Hematopoietic multipotent progenitor cell (in vitro differentiated cells): ENCODE measurements at regions not wholly inside any gene's neighbourhood (a gene's known extent, or its start where the extent isn't known, plus 50 kb on each side); places are given as distances from the start of the nearest gene placed in this dataset.
"Not testable (repeated sequence)": the region's sequence is repeated elsewhere in the genome, so short reads cannot be mapped to it uniquely, and the experiment has no call there.

Source experiments
- DNase-seq, 3 donors: peaks; one replicate each; pipeline ENCODE4 v3.0.0-alpha.2; 2011 to 2015; ENCODE audit warnings: low read depth in 2 of 3, low spot score in 2 of 3

DNA sequence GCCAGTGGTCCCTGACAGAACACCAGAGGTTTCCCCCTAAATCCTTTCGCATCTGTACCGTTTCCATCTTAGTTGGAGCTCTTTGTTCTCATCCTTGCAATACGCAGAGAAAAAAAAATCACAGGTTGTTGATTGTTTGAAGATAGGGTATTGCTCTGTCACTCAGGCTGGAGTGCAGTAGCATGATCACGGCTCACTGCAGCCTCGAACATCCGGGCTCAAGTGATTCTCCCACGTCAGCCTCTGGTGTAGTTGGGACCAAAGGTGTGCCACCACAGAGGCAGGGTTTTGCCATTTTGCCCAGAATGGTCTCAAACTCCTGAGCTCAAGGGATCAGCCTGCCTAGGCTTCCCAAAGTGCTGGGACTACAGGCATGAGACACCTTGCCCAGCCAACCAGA is 185.9 kb downstream of the FAM72C start:
- DNase-seq = not testable (repeated sequence)

DNA sequence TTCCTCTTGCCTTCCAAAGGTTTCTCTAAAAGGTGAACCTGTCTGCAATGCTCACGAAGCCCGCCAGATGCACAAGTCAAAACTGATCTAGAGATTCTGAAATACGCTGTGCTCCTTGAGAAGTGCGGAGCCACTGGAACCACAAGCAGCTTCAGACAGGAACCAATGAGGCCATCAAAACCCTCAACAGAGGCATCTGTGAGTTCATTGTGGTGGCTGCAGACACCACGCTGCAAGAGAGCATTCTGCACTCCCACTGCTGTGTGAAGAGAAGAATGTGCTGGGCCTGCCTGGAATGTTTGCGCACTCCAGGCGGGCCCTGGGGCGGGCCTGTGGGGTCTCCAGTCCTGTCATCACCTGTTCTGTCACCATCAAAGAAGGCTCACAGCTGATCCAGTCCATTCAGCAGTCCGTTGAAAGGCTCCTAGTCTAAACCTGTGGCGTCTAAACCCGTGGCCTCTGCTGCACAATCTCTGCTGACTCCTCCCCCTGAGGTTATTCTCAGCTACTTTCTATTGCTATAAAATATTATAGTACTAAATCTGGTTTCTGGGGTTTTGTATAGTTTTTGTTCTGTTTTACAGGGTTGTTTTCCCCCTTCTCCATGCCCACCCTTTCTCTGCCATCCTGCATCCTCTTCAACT is 187.4 kb downstream of the FAM72C start:
- not testable (repeated sequence) for DNase-seq

GRCh38 chr1:143778178-143778577 is 193.6 kb downstream of the FAM72C start:
- not testable (repeated sequence) for DNase-seq

DNA sequence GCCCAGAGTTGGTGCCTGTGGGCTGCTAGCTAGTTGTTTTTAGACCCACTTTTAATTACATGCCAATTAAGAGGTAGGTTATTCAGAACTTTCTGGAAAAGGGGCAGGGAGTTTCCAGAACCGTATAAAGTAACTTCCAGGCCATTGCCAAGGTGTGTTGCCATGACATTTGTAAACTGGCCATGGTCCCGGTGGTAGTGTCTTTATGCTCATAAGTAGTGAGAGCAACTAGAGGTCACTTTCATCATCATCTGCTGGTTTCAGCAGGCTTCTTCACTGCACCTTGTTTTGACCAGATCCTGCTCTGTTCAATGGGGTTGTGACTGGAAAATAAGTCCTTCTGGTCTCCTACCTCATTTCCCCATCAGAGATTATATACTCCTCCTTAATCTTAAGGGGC is 207.0 kb downstream of the FAM72C start:
- DNase-seq = not testable (repeated sequence)

- not testable (repeated sequence) for DNase-seq
Observed at GRCh38 chr1:143760366-143760765, 211.4 kb downstream of the FAM72C start.

- DNase-seq = not testable (repeated sequence)
Observed at GRCh38 chr1:143755961-143756360, 215.8 kb downstream of the FAM72C start.

- peak in 1 of 3 donors; percentile 52 for DNase-seq
Observed at GRCh38 chr1:143748906-143749305, 222.9 kb downstream of the FAM72C start.

GRCh38 chr1:143736562-143736961 is 235.2 kb downstream of the FAM72C start:
- DNase-seq = no peak

DNA sequence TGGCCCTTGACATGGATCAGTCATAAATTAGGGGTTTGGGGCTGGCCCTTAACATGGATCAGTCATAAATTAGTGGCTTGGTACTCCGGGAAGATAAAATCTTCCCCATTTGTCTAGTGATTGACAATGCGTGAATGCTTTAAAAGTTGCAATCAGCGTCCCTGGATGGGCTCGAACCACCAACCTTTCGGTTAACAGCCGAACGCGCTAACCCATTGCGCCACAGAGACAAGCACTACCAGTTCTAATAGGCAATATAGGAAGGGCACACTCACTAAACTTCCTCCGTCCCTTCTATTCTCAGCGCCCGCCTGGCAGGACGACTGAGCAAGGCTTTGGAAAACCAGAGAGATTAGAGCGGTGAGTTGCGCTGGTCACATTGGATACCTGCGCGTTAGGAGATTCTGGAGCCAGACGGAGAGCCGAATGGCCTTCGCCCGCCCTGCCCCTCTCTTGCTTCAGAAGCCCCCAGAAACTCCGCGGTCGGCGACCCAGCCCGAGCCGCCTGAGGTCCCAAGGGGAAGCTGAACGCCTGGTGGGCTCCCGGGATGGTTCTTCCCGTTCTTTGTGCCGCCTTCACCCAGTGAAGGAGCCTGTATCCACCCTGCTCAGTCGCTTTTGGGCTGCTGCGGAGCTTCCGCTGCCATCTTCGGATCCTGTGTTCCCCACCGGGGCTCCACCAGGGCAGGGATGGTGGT is 235.9 kb downstream of the FAM72C start:
- DNase-seq = no peak

DNA sequence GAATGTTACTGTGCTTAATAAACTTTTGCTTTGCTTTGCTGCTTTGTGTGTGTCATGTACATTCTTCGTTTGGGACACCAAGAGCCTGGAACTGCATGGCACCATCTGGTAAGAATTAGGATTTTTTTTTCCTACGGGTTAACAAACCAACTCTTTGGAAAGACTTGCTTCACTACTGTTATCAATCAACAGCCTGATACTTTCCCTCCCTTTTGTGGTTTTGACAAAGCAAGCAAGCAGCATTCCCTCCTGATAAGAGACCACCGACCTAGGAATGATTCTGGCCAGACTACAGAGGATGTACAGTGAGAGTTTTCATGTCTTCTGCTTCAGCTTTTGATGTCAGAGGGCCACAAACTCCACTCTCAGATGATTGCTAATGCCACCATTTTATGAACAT is 237.5 kb downstream of the FAM72C start:
- DNase-seq = not testable (repeated sequence)

DNA sequence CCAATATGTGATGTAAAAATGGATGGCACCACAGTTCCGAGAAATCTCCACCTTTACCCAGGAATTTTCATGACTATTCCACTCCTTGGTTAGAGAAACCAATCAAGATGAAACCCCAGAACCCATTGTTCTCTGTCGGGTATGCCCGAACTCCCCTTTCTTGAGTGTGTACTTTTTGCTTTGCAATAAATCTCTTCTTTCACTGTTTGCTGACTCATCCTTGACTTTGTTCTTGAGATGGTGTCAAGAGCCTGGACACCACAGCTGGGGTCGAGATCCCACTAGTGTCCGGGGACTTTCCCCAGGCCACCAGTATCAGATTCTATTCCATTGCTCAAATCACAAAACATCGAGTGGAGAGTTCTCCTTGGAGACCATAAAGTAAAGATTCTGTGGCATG is 240.9 kb downstream of the FAM72C start:
- not testable (repeated sequence) for DNase-seq

GRCh38 chr1:143729449-143730111 is 242.2 kb downstream of the FAM72C start:
- not testable (repeated sequence) for DNase-seq

GRCh38 chr1:143728802-143729448 is 242.9 kb downstream of the FAM72C start:
- not testable (repeated sequence) for DNase-seq

DNA sequence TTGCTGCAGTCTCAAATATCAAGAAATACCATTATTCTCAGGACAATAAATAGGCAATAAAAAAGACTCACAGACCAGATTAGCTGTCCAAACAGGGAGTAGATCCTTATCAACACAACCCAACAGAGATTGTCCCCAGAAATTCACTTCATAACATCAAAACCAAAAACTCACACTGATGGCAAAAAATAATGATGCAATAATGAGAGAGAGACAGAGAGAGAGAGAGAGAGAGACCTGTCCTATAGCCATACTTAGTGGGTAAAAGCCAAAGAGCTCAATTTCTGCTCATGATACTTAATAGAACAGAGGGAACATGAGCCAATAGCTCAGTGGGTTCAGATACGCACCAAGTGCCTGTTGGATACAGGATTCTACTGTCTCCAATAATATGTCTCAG is 244.5 kb downstream of the FAM72C start:
- no peak for DNase-seq

- no peak for DNase-seq
Observed at GRCh38 chr1:143721024-143721373, 250.8 kb downstream of the FAM72C start.

DNA sequence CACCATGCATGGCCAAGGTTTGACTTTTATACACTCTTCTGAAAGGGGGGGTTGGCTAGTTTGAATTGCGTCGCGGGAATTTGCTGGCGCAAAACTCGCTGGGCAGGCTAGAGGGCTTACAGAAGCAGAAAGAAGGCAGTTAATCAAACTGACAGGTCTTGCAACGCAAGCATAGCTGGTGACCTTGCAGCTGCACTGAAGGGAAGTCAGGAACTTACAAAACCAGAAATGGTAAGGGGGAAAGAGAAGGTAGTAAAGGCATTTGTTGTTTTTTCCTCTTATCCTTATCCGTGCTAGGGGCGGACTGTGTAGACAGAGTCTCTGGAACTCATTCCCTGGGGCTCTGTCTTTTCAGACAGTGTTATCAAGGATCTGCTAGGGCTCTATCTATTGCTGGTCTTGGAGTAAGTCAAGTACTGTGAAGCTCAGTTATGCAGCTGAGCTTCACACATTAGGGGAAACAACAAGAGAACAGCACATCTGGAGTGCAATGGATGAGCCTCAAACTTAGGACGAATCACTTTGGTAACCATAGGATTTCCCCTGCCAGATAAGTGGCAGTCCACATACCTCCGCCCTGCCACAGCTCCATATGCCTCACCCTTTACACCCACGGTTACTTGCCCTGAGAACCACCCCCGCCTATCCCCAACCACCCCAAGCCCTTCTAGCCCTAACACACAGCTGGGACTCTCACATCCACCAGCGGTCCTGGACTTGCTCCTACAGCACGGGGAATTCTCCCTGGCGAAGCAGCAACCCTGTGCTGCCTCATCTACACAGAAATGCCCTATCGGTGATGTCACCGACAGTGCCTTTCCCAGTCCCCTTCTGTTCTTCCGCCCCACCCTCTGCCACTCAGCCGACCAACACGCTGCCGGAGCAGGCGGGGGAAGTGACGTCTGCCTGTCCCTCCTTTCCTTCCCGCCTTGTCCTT is 251.4 kb downstream of the FAM72C start:
- DNase-seq = peak in 1 of 3 donors; percentile 2

DNA sequence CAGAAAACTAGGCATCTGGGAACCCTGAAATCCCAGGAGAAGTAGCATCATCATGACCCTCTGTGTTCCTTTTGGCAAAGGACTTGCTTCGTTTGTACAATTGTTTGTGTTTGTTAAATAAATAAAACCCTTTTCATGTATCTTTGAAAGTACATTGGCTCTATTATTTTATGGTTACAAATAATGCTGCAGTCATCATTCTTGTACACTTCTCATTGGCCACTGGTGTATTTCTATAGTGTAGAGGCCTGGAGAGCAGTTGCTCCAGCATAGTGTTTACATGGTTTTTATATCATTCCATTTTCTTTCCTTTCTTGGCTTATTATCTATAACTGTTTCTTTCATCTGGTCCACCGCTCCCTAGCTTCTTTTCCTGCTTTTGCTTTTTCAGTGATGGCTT is 253.3 kb downstream of the FAM72C start:
- DNase-seq = no peak

DNA sequence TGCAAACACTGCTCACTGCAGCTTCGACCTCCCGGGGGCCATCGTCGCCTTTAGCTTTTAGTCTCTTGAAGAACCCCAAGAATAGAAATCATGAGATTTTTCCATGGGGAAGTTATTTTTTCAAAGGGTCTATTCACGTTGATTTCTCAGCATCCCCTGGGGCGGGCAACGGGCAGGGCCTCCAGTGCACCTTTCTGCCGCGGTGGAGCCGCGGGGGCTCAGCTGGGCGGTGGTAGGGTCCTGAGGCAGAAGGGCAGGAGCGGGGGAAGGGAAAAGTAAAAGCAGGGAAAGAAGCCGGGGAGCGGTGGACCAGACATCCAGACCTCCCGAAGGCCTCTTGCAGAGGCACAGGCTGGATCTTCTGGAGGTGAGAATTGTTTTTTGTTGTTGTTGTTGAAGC is 253.8 kb downstream of the FAM72C start:
- DNase-seq = no peak

DNA sequence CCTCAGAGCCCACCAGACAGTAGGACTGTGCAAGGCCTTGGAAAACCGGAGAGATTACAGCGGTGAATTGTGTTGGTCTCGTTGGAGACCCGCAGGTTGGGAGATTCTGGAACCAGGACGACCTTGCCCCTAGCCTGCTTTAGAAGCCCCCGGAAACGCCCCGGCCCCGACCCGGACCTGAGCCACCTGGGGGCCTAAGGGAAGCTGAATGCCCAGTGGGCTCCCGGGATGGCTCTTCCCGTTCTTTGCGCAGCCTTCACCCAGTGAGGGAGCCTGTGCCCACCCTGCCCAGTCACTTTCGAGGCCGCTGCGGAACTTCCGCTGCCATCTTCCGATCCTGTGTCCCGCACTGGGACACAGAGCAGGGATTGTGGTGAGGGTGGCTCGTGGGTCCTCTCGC is 254.4 kb downstream of the FAM72C start:
- DNase-seq = no peak

DNA sequence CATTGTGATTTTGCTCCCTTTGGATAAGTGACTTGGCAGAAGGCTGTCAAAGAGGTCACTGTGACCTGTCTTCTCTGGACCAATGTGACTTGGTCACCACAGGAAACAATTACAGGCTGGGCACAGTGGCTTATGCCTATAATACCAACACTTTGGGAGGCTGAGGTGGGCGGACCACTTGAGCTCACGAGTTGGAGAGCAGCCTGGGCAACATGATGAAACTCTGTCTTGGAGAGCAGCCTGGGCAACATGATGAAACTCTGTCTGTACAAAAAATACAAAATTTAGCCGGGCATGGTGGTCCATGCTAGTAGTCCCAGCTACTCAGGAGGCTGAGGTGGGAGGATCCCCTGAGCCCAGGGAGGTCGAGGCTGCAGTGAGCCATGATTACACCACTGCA is 256.9 kb downstream of the FAM72C start:
- DNase-seq = not testable (repeated sequence)
